ENCODE measurements at regions not wholly inside any gene's neighbourhood (a gene's known extent, or its start where the extent isn't known, plus 50 kb on each side); places are given as distances from the start of the nearest gene placed in this dataset.

GRCh38 chr20:57090590-57091560, 175.6 kb downstream of the BMP7 start:
- DNase-seq, result no peak

DNA sequence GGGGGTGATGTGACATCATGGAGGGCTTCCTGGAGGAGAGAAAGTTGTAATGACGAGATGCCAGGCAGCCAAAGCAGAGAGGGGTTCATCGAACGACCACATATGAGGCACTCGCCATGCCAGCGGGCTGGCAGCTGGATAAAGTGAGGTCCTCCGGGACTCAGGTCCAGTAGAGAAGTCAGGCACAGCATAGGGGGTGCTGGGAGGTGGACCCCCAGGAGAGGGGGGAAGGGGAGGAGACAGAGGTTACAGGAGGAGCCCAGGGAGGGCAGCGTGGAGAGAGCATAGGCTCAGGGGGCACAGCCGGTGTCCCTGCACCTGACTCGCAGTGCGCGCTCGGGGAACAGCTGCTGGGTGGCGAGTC, 174.7 kb downstream of the BMP7 start:
- peak in 1 of 2 experiments; percentile 17 for DNase-seq

DNA sequence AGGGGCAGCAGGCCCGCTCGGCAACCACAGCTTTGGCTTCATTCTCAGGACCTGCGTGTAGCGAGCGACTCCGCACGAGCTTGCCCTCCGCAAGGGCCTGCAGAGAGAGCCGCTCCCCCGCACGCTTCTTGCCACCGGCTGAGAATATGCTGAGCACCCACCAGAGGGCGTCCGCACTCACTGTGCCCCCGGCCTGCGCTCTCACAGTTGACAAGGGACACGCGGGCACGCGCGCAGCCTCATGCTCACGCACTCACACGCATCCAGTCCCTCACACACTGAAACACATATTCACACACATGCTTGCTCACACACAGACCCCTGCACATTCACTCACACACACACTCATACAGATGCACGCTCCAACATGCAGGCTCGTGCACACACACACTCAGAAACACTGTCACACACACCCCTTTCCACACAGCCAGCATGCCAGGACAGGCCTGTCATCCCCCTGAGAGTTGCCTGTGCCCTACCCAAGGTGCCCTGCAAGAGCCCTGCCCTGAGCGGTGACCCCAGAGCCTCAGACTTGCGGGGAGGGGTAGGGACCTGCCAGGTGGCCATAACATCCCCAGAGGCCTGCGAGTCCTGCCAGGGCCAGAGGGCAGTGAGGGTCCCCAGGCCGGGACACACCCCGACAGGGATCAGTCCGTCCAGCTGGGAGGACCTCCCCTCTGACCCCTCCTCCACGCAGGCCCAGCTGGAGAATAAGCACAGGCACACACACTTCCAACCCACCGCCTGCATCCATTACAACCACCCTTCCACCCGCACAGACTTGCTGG, 174.1 kb downstream of the BMP7 start:
- peak in 1 of 2 experiments; percentile 73 for DNase-seq

GRCh38 chr20:57092900-57093530, 173.4 kb downstream of the BMP7 start:
- no peak for DNase-seq

DNA sequence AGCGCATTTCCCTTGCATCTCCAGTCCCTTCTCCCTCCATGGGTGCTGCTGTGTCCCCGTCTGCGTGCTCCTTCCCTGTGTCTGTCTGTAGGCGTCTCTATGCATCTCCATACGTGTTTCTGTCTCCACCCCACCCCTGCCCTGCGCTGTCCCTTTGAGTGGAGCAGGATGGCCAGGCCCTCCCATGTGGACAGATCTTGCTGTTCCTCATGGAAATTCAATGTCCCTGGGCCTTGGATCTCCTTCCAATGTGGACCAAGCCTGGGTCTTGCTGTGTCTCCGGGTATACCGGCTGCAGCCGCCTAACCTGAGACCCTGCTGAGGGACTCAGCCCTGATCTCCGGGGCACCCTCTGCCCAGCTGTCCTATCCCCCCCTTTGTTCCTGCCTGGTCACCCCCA, 172.7 kb downstream of the BMP7 start:
- no peak for DNase-seq

DNA sequence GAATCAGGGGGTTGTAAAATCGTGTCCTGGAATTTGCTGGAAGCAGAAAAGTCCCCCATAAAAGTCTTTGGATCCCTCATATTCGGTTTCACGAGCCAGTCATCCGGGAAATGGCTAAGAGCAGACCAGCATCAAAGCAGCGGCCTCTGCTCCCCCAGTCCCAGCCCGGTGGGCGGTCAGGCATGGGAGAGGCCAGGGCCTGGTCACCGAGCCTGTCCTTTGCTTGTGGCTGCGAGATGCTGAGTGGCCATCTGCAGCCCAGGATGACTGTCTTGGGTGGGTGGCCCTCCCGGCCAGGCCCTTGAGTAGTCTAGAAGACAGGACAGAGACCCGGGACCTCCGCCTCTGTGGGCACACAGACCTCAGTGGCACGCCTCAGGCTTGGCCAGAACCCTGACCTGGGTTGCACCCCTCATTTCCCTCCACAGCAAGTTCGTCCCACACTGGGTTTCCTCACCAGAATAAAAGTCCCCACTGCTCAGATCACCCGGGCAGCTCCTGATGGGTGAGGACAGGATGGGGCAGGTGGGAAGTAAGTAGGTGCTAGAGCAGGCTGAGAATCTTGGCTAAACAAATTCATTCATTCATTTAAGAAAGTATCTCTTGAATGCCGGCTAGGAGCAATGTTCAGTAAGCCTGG, 172.1 kb downstream of the BMP7 start:
- no peak for DNase-seq

GRCh38 chr20:57094991-57095390, 171.4 kb downstream of the BMP7 start:
- DNase-seq, result no peak

DNA sequence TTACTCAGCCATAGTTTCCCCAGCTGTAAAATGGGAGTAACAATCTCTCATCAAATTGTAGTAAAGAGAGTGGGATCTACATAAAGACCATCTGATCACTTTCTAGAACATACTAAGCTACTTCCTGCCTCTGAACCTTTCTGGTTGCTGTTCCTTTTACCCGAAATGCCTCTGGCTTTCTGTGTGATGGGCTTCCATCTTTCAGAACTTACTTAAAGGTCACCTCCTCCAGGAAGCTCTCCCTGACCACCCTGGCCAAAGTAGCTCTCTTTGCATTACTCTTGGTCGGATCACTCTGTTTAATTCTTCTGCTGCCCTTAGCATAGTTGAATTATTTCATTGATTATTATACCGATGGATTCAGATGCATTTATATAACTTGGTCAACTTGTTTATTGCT, 171.0 kb downstream of the BMP7 start:
- no peak for DNase-seq

DNA sequence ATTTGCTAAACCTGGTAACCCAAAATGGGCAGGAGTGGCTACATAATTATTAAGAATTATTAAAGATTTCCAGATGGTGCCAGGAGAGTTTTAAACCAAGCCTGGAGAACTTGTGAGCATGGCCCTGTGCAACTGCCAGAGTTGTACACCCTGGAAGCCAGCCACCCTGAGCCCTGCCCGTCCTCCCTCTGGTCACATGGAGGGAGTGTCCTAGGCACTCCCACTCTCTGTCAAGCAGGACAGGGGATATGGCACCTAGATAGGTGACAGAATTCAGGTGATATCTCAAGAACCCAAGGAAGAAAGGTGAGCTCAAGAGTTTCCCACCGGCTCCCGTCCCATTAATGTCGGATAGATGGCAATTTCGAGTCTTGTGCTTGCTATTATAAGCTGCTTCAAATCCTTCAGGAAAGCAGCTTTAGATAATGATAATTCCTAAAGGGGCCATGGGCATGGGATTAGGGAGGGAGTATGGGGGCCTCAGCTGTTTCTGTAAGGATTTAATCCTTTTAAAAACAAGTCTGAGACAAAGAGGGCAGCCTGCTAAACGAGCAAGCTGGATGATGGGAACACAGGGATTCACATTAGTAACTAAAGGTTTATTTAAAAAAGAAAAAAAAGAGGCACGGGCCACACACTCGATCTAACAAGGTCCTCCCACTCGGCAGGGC, 169.1 kb downstream of the BMP7 start:
- peak; percentile 75 to 90 for DNase-seq

DNA sequence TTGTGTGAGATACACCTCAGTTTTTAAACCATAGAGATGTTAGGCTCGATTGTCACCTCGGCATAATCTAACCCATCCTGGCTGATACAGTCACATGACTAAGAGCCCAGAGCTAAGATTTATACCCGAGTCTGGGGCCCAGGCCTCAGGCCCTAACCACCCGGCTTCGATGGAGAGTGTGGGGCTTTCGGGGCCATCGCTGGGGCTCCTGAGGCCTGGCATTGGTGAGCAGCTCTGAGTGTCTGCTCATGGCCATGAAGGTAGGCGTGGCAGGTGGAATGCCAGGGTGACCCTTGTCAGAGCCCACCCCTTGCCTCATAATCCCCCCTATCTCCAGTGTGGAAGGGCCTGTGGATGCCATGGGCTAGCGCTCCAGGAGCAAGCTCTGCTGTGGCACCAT, 164.3 kb downstream of the BMP7 start:
- DNase-seq, result no peak

DNA sequence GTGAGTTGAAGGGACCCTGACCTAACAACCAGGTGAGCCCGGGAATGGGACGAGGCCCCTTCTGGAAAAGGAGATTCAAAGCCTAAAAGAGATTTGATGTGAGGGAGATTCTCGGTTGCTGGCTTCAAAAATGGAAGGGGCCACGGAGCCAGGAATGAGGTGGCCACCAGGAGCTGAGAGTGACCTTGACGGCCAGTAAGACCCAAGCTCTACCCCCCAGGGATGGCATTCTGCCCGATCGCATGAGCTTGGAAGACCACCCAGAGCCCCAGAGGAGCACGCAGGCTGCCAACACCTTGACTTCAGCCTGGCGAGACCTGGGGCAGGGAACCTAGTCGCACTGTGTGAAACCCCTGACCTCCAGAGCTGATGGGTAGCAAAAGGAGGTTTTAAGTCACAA, 163.9 kb downstream of the BMP7 start:
- DNase-seq, result no peak

DNA sequence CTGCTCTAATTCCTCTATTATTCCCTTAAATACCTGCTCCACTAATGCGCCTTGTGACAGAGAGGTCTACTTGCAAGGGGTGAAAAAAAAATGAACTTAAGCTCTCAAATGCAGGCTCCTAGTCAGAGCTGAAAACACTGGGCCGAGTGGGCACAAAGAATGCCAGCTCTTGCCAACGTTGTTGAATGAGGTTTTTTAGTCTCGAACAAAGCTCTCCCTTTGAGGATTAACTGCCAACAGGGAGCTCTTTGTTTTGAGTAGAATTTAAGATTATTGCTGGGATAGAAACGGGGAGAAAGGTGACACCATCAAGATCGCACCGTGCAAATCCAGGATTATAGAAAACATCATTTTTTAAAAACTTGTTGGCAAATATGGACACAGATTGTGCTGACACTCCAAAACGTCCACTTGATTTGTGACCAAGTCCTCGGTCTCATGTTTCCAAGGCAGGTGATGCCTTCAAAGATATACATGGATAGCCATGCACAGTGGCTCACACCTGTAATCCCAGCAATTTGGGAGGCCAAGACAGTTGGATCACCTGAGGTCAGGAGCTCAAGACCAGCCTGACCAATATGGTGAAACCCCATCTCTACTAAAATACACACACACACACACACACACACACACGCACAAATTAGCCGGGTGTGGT, 163.2 kb downstream of the BMP7 start:
- DNase-seq, result peak in 1 of 2 experiments; percentile 12

DNA sequence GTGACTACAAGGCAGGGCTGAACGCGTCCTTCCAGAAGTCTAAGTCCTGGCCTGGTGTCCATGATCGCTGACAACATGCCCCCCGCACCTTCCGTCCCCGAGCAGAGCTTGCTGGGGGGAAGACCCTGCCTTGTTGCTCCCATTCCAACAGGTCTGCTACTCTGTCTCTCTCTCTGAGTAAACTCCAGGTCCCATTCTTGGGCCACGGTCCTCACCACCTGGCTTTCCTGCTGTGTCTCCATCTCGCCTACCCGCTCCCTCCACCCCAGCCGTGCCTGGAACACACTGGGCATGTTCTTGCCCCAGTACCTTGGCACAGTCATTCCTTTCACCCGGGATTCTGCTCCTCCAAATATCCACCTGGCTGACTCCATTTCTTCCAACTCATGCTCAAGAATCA, 162.3 kb downstream of the BMP7 start:
- DNase-seq, result no peak

GRCh38 chr20:57104651-57105204, 161.7 kb downstream of the BMP7 start:
- no peak for DNase-seq

DNA sequence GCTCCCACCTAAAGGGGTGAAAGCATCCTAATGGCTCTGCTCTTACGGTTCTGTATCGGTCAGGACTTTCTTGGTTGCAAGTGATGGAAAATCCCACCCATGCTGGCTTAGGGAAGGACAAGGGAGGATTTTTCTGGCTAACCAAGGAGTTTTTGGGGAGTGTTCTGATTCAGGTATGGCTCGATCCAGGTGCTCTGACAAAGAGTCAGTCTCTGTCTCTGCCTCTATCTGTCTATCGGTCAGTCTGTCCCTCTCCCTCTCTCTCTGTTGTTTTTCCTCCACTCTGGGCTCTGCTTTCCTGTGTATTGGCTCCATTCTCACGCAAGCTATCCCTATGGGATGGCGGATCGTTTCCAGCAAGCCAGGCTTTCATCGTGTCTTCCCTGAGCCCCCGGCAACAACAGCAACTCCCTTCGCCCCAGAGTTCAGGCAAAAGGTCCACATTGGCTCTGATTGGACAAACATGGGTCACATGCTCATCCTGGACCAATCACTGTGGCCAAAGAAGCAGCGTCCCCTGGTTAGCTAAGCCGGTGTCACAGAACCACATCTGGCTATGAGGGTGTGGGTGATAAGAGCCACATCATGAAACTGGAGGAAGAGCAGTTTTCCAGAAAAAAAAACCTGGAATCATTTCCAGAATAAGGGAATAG, 160.3 kb downstream of the BMP7 start:
- DNase-seq, result peak in 1 of 2 experiments; percentile 17

DNA sequence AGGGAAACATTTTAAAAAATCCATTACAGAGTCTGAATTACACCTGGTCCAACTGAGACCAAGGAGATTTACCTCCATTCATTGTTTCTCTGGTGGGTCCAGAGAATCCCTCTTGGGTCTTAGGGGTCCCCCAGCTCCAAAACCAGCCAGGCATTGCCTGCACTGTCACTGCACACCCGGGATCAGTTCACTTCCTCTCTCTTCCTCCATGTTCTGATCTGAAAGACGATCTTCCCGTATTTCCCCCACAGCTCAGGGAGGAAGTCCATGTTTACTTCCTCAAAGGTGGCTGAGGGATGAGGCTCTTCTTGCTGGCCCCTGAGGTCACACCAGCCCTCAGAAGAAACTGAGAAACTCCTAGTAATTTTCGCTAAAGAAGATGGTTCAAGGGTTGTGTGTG, 159.7 kb downstream of the BMP7 start:
- no peak for DNase-seq

- DNase-seq, result no peak
Measured at GRCh38 chr20:57107208-57107607, 159.2 kb downstream of the BMP7 start.

DNA sequence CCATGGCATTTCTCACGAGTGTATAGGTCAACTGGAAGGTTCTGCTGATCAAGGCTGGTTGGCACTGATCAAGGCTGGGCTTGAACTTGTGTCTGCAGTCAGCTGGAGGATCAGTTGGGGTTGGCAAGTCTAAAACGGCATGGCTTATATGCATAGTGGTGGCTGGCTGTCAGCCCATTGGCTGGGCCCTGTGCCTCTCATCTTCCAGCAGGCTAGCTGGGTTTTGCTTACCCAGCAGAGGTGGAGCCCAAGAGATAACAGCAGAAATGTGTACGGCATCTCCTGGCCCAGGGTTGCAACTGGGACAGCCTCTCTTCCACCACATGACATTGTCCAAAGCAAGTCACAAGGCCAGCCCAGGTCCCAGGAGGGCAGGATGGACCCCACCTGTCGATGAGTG, 158.2 kb downstream of the BMP7 start:
- DNase-seq, result no peak

DNA sequence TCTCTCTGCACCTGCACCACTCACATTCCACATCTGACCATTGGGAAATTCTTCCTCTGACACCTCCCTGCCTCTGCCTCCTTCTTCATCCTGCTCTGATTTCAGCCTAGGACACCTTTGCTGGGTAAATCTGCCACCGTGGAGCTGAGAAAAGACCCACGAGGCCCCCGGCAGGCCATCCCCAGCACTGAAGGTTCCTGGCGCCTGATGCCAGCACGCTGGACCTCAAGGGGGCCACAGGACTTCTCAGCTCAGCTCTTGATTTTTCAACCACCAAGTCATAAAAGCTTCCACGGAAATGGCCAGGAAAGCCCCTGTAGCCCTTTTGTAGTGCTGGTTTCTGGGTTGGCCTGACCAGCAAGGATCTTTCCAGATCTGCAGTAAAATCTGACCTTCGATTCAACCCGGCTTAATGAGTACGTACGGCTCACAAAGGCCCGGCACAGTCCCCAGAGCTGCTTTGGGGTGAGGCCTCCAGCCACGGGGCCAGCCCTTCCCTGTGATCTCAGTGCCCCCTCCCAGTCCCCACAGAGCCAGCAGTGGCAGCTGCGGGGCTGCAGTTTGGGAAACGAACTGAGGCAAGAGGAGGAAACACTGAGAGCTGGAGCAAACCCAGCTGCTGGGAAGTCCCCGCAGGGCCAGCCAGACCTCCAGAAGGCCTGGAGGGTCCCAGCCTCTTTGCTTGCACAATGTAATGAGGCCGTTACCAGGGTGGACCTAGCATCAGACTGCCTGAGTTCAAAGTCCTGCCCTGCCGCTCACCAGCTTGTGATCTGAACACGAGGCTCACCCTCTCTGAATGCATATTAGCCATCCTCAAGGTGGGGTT, 157.5 kb downstream of the BMP7 start:
- no peak for DNase-seq

- DNase-seq, result no peak
Measured at GRCh38 chr20:57109571-57109953, 156.9 kb downstream of the BMP7 start.

Measured in NCI-H524 (cell line).